ENCODE measurements at regions not wholly inside any gene's neighbourhood (a gene's known extent, or its start where the extent isn't known, plus 50 kb on each side); places are given as distances from the start of the nearest gene placed in this dataset.

- TF ChIP-seq CTCF (IDR thresholded peaks at IDR 0.05; ENCODE audit: insufficient read depth, low read length, severe bottlenecking), result no peak
- FAIRE-seq (no peak), DNase-seq (ENCODE audit: low read depth) (no peak)
Observed at GRCh38 chr20:52895235-52895634, 76.9 kb upstream of the TSHZ2 start.

GRCh38 chr20:52893498-52893897 lies 78.7 kb upstream of the TSHZ2 start:
- Histone ChIP-seq H3K4me3 (ENCODE audit: low read depth, low read length) (no peak overlapping the region), H3K36me3 (ENCODE audit: control insufficient read depth, insufficient read depth, low read length) (no peaks in the 10 kb centered on the region), H3K27me3 (ENCODE audit: control insufficient read depth, insufficient read depth, low read length) (no peaks in the 10 kb centered on the region)
- TF ChIP-seq CTCF (IDR thresholded peaks at IDR 0.05; ENCODE audit: insufficient read depth, low read length, severe bottlenecking), result no peak
- DNase-seq (ENCODE audit: low read depth), result no peak
- FAIRE-seq, result no peak

More at GRCh38 chr20:52895235-52895634, 76.9 kb upstream of the TSHZ2 start:
- no peaks in the 10 kb centered on the region for H3K36me3 ChIP-seq (ENCODE audit: control insufficient read depth, insufficient read depth, low read length)
- H3K4me3 ChIP-seq (ENCODE audit: low read depth, low read length), result no peak overlapping the region
- no peaks in the 10 kb centered on the region for H3K27me3 ChIP-seq (ENCODE audit: control insufficient read depth, insufficient read depth, low read length)

- Histone ChIP-seq H3K27me3 (ENCODE audit: control insufficient read depth, insufficient read depth, low read length) (no peaks in the 10 kb centered on the region), H3K36me3 (ENCODE audit: control insufficient read depth, insufficient read depth, low read length) (no peaks in the 10 kb centered on the region), H3K4me3 (ENCODE audit: low read depth, low read length) (no peak overlapping the region)
- FAIRE-seq, result no peak
- DNase-seq (ENCODE audit: low read depth), result no peak
- no peak for TF ChIP-seq CTCF (IDR thresholded peaks at IDR 0.05; ENCODE audit: insufficient read depth, low read length, severe bottlenecking)
Observed at GRCh38 chr20:52892023-52892422, 80.1 kb upstream of the TSHZ2 start.

- no peaks in the 10 kb centered on the region for H3K27me3 ChIP-seq (ENCODE audit: control insufficient read depth, insufficient read depth, low read length)
- DNase-seq (ENCODE audit: low read depth) (no peak), FAIRE-seq (no peak)
- no peaks in the 10 kb centered on the region for H3K36me3 ChIP-seq (ENCODE audit: control insufficient read depth, insufficient read depth, low read length)
- TF ChIP-seq CTCF (IDR thresholded peaks at IDR 0.05; ENCODE audit: insufficient read depth, low read length, severe bottlenecking), result no peak
- H3K4me3 ChIP-seq (ENCODE audit: low read depth, low read length), result no peak overlapping the region
Observed at GRCh38 chr20:52890130-52890529, 82.0 kb upstream of the TSHZ2 start.

GRCh38 chr20:52889225-52889624 lies 82.9 kb upstream of the TSHZ2 start:
- DNase-seq (ENCODE audit: low read depth), result peak; percentile 89
- FAIRE-seq, result no peak
- H3K36me3 ChIP-seq (ENCODE audit: control insufficient read depth, insufficient read depth, low read length), result no peaks in the 10 kb centered on the region
- no peak overlapping the region for H3K4me3 ChIP-seq (ENCODE audit: low read depth, low read length)
- TF ChIP-seq CTCF (IDR thresholded peaks at IDR 0.05; ENCODE audit: insufficient read depth, low read length, severe bottlenecking), result no peak
- H3K27me3 ChIP-seq (ENCODE audit: control insufficient read depth, insufficient read depth, low read length), result no peaks in the 10 kb centered on the region

GRCh38 chr20:52888096-52888495 lies 84.1 kb upstream of the TSHZ2 start:
- no peak for TF ChIP-seq CTCF (IDR thresholded peaks at IDR 0.05; ENCODE audit: insufficient read depth, low read length, severe bottlenecking)
- Histone ChIP-seq H3K27me3 (ENCODE audit: control insufficient read depth, insufficient read depth, low read length) (no peaks in the 10 kb centered on the region), H3K36me3 (ENCODE audit: control insufficient read depth, insufficient read depth, low read length) (no peaks in the 10 kb centered on the region), H3K4me3 (ENCODE audit: low read depth, low read length) (no peak overlapping the region)
- FAIRE-seq (no peak), DNase-seq (ENCODE audit: low read depth) (peak; percentile 66)

All from bronchial epithelial cell (primary cell).